ENCODE measurements at regions not wholly inside any gene's neighbourhood (a gene's known extent, or its start where the extent isn't known, plus 50 kb on each side); places are given as distances from the start of the nearest gene placed in this dataset.

GRCh38 chr4:107520368-107520767 is 199.7 kb downstream of the PAPSS1 start:
- Histone ChIP-seq H3K4me3 (ENCODE audit: low read length) (no peak overlapping the region), H3K79me2 (replicated peaks; ENCODE audit: insufficient read depth, low read length) (no peaks in the 10 kb centered on the region), H3K27ac (ENCODE audit: low read length) (no peak overlapping the region), H3K36me3 (ENCODE audit: insufficient read depth, low read length) (no peaks in the 10 kb centered on the region), H3K27me3 (ENCODE audit: insufficient read depth, low read depth, low read length) (no peaks in the 10 kb centered on the region), H3K9me3 (ENCODE audit: low read length) (no peaks in the 10 kb centered on the region), H3K9ac (ENCODE audit: low read length) (no peak overlapping the region), H3K9me2 (ENCODE audit: insufficient read depth, low read length) (no peaks in the 10 kb centered on the region), H3F3A (ENCODE audit: insufficient read depth, low read length, poor library complexity, severe bottlenecking) (no peaks in the 10 kb centered on the region), H2AFZ (ENCODE audit: low read depth, low read length) (no peak overlapping the region), H3K4me2 (ENCODE audit: low read length) (no peak overlapping the region), H4K20me1 (ENCODE audit: insufficient read depth) (no peaks in the 10 kb centered on the region)
- TF ChIP-seq, protein P1, sequence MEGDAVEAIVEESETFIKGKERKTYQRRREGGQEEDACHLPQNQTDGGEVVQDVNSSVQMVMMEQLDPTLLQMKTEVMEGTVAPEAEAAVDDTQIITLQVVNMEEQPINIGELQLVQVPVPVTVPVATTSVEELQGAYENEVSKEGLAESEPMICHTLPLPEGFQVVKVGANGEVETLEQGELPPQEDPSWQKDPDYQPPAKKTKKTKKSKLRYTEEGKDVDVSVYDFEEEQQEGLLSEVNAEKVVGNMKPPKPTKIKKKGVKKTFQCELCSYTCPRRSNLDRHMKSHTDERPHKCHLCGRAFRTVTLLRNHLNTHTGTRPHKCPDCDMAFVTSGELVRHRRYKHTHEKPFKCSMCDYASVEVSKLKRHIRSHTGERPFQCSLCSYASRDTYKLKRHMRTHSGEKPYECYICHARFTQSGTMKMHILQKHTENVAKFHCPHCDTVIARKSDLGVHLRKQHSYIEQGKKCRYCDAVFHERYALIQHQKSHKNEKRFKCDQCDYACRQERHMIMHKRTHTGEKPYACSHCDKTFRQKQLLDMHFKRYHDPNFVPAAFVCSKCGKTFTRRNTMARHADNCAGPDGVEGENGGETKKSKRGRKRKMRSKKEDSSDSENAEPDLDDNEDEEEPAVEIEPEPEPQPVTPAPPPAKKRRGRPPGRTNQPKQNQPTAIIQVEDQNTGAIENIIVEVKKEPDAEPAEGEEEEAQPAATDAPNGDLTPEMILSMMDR (IDR thresholded peaks at IDR 0.05; ENCODE audit: poor library complexity, severe bottlenecking): no peak
- TF ChIP-seq SMC3 (conservative IDR thresholded peaks at IDR 0.05; ENCODE audit: poor library complexity) (no peak), RAD21 (conservative IDR thresholded peaks at IDR 0.05) (no peak), MXI1 (conservative IDR thresholded peaks at IDR 0.05; ENCODE audit: poor library complexity, severe bottlenecking) (no peak), EP300 (conservative IDR thresholded peaks at IDR 0.05; ENCODE audit: poor library complexity, severe bottlenecking) (no peak), POLR2AphosphoS5 (IDR thresholded peaks at IDR 0.05) (no peak), REST (IDR thresholded peaks at IDR 0.05; ENCODE audit: borderline replicate concordance) (no peak), TAF1 (IDR thresholded peaks at IDR 0.05; ENCODE audit: low read depth) (no peak), EZH2 (IDR thresholded peaks at IDR 0.05; ENCODE audit: borderline replicate concordance, insufficient read depth, low read length, poor library complexity, severe bottlenecking) (no peak)

- H3K79me2 ChIP-seq (replicated peaks; ENCODE audit: insufficient read depth, low read length): no peaks in the 10 kb centered on the region
- no peaks in the 10 kb centered on the region for H3K9me3 ChIP-seq (ENCODE audit: low read length)
- peak; percentile 64 for TF ChIP-seq SMC3 (conservative IDR thresholded peaks at IDR 0.05; ENCODE audit: poor library complexity)
- TF ChIP-seq EZH2 (IDR thresholded peaks at IDR 0.05; ENCODE audit: borderline replicate concordance, insufficient read depth, low read length, poor library complexity, severe bottlenecking): no peak
- peak; percentile 69 for TF ChIP-seq RAD21 (conservative IDR thresholded peaks at IDR 0.05)
- TF ChIP-seq, protein P1 (IDR thresholded peaks at IDR 0.05; ENCODE audit: poor library complexity, severe bottlenecking): peak; percentile 61
- no peak overlapping the region for H3K4me2 ChIP-seq (ENCODE audit: low read length)
- no peaks in the 10 kb centered on the region for H3K9me2 ChIP-seq (ENCODE audit: insufficient read depth, low read length)
- no peak overlapping the region for H3K27ac ChIP-seq (ENCODE audit: low read length)
- H3K36me3 ChIP-seq (ENCODE audit: insufficient read depth, low read length): no peaks in the 10 kb centered on the region
- H4K20me1 ChIP-seq (ENCODE audit: insufficient read depth): no peaks in the 10 kb centered on the region
- no peaks in the 10 kb centered on the region for H3K27me3 ChIP-seq (ENCODE audit: insufficient read depth, low read depth, low read length)
- H3F3A ChIP-seq (ENCODE audit: insufficient read depth, low read length, poor library complexity, severe bottlenecking): no peaks in the 10 kb centered on the region
- no peak overlapping the region for H3K4me3 ChIP-seq (ENCODE audit: low read length)
- no peak overlapping the region for H2AFZ ChIP-seq (ENCODE audit: low read depth, low read length)
- no peak overlapping the region for H3K9ac ChIP-seq (ENCODE audit: low read length)
These were observed 201.0 kb downstream of the PAPSS1 start for GRCh38 chr4:107519053-107519452.

Measured in neural cell (in vitro differentiated cells).